GM12892 (cell line): ENCODE measurements at regions not wholly inside any gene's neighbourhood (a gene's known extent, or its start where the extent isn't known, plus 50 kb on each side); places are given as distances from the start of the nearest gene placed in this dataset.

Source experiments
- DNase-seq: peaks from one replicate; pipeline ENCODE4 v3.0.0; 2011; ENCODE audit not compliant: insufficient read length
- FAIRE-seq: peaks from 2 replicates; lab custom pipeline; 2011; peaks lifted over from hg19 to GRCh38; lab: Jason Lieb, UNC
- POLR2A ChIP-seq: IDR thresholded peaks from 2 replicates; pipeline ENCODE4 v1.6.1; 2011; ENCODE audit warnings: low read depth, low read length, control low read depth
- POLR2AphosphoS5 ChIP-seq: IDR thresholded peaks from 2 replicates; pipeline ENCODE4 v1.6.1; 2011; ENCODE audit warnings: low read depth, low read length, control low read depth
- TAF1 ChIP-seq: IDR thresholded peaks from 2 replicates; pipeline ENCODE4 v1.6.1; 2011; ENCODE audit warnings: low read depth, mild to moderate bottlenecking, control low read depth, low read length, borderline replicate concordance

GRCh38 chr2:219976871-219977270 is 349.4 kb downstream of the SLC4A3 start:
- FAIRE-seq (no peak), DNase-seq (no peak)
- TF ChIP-seq TAF1, result no peak
- no peak for TF ChIP-seq POLR2AphosphoS5
- no peak for TF ChIP-seq POLR2A

GRCh38 chr2:219980638-219981037 is 353.2 kb downstream of the SLC4A3 start:
- FAIRE-seq (no peak), DNase-seq (no peak)
- no peak for TF ChIP-seq POLR2A
- no peak for TF ChIP-seq POLR2AphosphoS5
- TF ChIP-seq TAF1, result no peak

GRCh38 chr2:219983836-219984235 is 356.4 kb downstream of the SLC4A3 start:
- DNase-seq (no peak), FAIRE-seq (no peak)
- TF ChIP-seq TAF1 (no peak), POLR2A (no peak), POLR2AphosphoS5 (no peak)

GRCh38 chr2:219985017-219985416 is 357.6 kb downstream of the SLC4A3 start:
- TF ChIP-seq POLR2AphosphoS5 (no peak), POLR2A (no peak), TAF1 (no peak)
- DNase-seq (no peak), FAIRE-seq (no peak)

- TF ChIP-seq TAF1 (no peak), POLR2AphosphoS5 (no peak), POLR2A (no peak)
- FAIRE-seq (no peak), DNase-seq (no peak)
These were observed 360.4 kb downstream of the SLC4A3 start for GRCh38 chr2:219987830-219988229.

GRCh38 chr2:219989744-219990143 is 362.3 kb downstream of the SLC4A3 start:
- TF ChIP-seq TAF1 (no peak), POLR2A (no peak), POLR2AphosphoS5 (no peak)
- DNase-seq, result no peak
- no peak for FAIRE-seq

- no peak for FAIRE-seq
- no peak for DNase-seq
- TF ChIP-seq TAF1 (no peak), POLR2A (no peak), POLR2AphosphoS5 (no peak)
These were observed 363.7 kb downstream of the SLC4A3 start for GRCh38 chr2:219991116-219991515.

- DNase-seq (no peak), FAIRE-seq (no peak)
- TF ChIP-seq POLR2A (no peak), TAF1 (no peak), POLR2AphosphoS5 (no peak)
These were observed 368.0 kb downstream of the SLC4A3 start for GRCh38 chr2:219995399-219995798.

GRCh38 chr2:219995991-219996765 is 368.7 kb downstream of the SLC4A3 start:
- FAIRE-seq (no peak), DNase-seq (no peak)
- no peak for TF ChIP-seq POLR2AphosphoS5
- TF ChIP-seq TAF1, result no peak
- no peak for TF ChIP-seq POLR2A

- TF ChIP-seq POLR2AphosphoS5 (no peak), TAF1 (no peak), POLR2A (no peak)
- DNase-seq (no peak), FAIRE-seq (no peak)
These were observed 370.0 kb downstream of the SLC4A3 start for GRCh38 chr2:219997341-219997851.

- DNase-seq (no peak), FAIRE-seq (no peak)
- no peak for TF ChIP-seq POLR2A
- TF ChIP-seq TAF1, result no peak
- no peak for TF ChIP-seq POLR2AphosphoS5
These were observed 370.7 kb downstream of the SLC4A3 start for GRCh38 chr2:219998107-219998506.

- TF ChIP-seq POLR2A, result no peak
- TF ChIP-seq TAF1, result no peak
- no peak for TF ChIP-seq POLR2AphosphoS5
- DNase-seq (no peak), FAIRE-seq (no peak)
These were observed 371.3 kb downstream of the SLC4A3 start for GRCh38 chr2:219998714-219999227.
